VCaP (cell line): ENCODE measurements at regions not wholly inside any gene's neighbourhood (a gene's known extent, or its start where the extent isn't known, plus 50 kb on each side); places are given as distances from the start of the nearest gene placed in this dataset.

Experiments
- H3K27ac ChIP-seq: fragments of 450-650 bp; 2 replicates; pipeline ENCODE4 v1.5.1; 2017
- TF ChIP-seq, protein P1 (sequence below): fragments of 450-650 bp; conservative IDR thresholded peaks from 2 replicates; pipeline ENCODE4 v1.5.1; 2017; ENCODE audit warnings: mild to moderate bottlenecking, moderate library complexity

DNA sequence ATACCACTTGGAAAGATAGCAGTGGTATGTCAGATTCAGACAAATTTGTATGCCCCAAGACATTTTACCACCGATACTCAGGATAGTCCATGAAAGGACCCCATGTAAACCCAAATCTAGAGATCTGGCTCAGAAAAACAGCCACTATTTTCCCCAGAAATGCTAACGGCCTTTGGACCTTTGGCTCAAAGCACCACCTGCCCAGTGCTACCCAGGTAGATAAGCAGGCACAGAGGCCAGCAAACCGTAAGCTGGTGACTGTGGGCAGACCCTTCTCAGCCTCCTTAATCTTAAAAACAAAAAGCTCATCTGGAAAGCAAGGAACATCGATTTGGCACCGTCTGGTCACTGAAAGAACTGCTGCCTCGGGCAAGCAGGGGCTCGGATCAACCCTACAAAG, 61.4 kb upstream of the GREB1L start:
- TF ChIP-seq, protein P1, sequence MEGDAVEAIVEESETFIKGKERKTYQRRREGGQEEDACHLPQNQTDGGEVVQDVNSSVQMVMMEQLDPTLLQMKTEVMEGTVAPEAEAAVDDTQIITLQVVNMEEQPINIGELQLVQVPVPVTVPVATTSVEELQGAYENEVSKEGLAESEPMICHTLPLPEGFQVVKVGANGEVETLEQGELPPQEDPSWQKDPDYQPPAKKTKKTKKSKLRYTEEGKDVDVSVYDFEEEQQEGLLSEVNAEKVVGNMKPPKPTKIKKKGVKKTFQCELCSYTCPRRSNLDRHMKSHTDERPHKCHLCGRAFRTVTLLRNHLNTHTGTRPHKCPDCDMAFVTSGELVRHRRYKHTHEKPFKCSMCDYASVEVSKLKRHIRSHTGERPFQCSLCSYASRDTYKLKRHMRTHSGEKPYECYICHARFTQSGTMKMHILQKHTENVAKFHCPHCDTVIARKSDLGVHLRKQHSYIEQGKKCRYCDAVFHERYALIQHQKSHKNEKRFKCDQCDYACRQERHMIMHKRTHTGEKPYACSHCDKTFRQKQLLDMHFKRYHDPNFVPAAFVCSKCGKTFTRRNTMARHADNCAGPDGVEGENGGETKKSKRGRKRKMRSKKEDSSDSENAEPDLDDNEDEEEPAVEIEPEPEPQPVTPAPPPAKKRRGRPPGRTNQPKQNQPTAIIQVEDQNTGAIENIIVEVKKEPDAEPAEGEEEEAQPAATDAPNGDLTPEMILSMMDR, result no peak
- H3K27ac ChIP-seq, result no peak overlapping the region

DNA sequence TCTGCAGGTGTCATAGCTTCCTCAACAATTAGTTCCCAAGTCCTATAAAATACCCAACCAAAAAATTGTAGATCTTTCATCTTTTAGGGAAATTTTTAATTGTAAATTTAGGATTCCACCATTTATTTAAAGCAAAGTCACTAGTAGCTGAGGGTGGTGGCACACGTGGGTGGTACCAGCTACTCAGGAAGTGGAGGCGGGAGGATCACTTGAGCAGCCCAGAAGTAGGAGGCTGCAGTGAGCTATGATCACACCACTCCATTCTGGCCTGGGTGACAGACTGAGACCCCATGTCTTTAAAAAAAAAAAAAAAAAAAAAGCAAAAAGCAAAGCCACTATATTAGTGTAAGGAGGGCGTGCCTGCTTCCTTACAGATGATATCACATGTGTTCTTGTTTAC, 60.3 kb upstream of the GREB1L start:
- H3K27ac ChIP-seq, result no peak overlapping the region
- TF ChIP-seq, protein P1, result no peak

DNA sequence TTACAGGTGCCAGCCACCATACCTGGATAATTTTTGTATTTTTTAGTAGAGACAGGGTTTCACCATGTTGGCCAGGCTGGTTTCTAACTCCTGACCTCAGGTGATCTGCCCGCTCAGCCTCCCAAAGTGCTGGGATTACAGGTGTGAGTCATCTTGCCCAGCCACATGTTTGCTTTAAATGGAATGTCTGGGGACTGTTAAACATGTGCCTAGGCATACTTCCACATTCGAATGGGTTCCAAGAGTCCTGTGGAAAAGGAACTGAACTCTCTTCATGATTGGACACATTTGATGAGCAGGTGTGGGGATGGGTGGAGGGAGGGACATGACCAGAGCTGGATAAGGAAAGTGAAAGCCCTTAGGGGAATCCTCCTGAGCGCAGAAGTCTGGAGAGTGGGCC, 58.4 kb upstream of the GREB1L start:
- TF ChIP-seq, protein P1, result no peak
- peak overlapping the region; percentile 70 for H3K27ac ChIP-seq

DNA sequence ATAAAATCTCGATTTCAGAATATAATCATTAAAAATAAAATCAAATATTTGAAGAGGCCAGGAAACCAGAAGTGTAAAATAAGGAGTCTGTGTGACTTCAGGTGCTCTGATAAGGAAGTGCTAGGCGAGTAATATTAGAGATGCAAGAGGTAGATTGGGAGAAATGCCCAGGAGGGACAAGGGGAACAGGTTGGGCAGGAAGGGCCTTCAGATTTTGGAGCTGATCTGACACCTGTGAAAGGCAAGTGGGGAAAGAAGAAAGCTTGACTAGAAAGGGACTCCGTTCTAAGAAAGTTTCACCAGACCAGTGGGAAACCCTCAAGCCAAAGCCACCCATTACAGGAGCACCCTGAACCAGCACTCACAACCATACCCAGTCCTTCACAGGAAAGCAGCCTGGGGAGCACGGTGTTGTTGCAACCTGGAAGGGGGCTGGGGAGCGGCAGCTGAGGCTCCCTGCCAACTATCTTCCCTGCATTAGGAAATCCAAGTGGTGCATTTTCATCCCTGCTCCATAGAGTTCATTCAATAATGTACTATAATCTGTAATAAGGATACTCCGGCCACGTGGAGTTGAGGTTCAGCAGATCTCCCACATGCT, 57.5 kb upstream of the GREB1L start:
- peak overlapping the region; percentile 70 for H3K27ac ChIP-seq
- TF ChIP-seq, protein P1, result no peak

DNA sequence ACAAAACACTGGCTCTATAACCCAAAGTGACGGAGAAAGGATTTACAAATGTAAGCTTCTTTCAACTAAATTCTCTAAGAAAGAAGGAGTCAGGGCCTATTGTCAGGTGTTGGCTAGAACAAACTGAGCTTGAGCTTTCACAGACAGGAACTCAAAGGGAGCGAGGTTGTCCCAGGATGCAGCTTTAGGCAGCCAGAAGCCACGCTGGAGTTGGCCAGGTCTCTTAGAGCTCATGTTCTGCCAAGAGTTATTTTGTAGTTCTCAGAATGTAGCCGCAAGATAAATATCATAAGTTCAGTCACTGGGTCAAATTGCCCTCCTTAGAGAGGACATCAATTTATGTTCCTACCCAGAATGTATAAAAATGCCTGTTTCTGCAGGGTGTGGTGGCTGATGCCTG, 54.1 kb upstream of the GREB1L start:
- TF ChIP-seq, protein P1, result no peak

DNA sequence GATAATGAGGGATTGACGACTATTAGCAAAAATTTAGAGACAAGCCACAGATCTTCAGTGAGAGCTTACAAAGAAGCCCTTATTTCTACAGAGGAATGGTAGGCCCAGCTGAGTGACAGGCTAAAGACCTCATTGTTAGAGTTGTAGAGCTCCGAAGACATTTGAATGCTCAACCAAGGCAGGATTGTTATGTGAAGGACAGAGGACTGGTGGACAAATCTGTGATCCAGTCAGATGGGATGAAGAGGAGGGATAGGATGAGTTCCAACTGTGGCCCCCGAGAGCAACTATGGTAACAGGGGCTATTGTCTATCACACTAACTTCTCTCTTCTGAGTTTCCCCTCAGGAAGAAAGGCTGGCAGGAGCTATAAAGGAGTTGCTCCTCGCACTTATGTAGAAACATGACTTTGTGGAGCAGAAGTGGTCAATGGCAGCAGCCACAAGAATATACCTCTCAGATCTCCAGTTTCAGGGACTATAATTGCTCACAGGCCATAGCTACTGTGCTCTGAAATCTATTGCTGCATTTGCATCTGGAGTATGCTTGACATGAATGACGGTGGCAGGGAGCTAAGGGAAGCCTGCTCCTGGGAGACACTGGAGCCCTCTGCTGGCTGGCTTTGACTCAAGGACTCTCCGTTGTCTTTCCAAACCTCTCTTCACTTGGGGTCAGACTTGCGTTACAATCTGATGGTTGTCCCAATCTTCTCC, 50.3 kb upstream of the GREB1L start:
- H3K27ac ChIP-seq, result no peak overlapping the region
- TF ChIP-seq, protein P1, result peak; percentile 90

More for the DNA sequence above, 54.1 kb upstream of the GREB1L start:
- H3K27ac ChIP-seq, result no peak overlapping the region
